Right lobe of liver (tissue), 4 donors: ENCODE measurements at regions not wholly inside any gene's neighbourhood (a gene's known extent, or its start where the extent isn't known, plus 50 kb on each side); places are given as distances from the start of the nearest gene placed in this dataset.

Experiments
- CTCF ChIP-seq, 4 donors: fragments of 200-600 bp in 3 of 4; fragments of 450-650 bp in 1 of 4; IDR thresholded peaks; one replicate each; pipeline versions ENCODE4 v1.5.1 to v1.8.0; 2016 to 2022; ENCODE audit warnings: antibody characterized with exemption in 4 of 4, mild to moderate bottlenecking in 2 of 4
- POLR2A ChIP-seq: fragments of 450-650 bp; IDR thresholded peaks from one replicate; pipeline ENCODE4 v1.6.1; 2017; ENCODE audit warnings: antibody characterized with exemption, mild to moderate bottlenecking
- donor health status: DM: no; HTN: no; CAD: no.
- donor health status: DM: no; HTN: no; CAD: no.
- donor health status: DM: no; HTN: yes; CAD: no.

- TF ChIP-seq CTCF (IDR thresholded peaks at IDR 0.05), result no peak
- TF ChIP-seq POLR2A, result no peak
Measured at GRCh38 chr2:59588286-59588685, 965.2 kb downstream of the BCL11A start.
